DND-41 (cell line): ENCODE measurements at regions not wholly inside any gene's neighbourhood (a gene's known extent, or its start where the extent isn't known, plus 50 kb on each side); places are given as distances from the start of the nearest gene placed in this dataset.

ENCODE experiments used
- EZH2 ChIP-seq: IDR thresholded peaks from 3 replicates; pipeline ENCODE4 v1.6.1; 2012; ENCODE audit warnings: borderline replicate concordance, low read depth, mild to moderate bottlenecking, moderate library complexity, low read length, inconsistent platforms; ENCODE audit not compliant: severe bottlenecking
- TF ChIP-seq, protein P1 (sequence below): IDR thresholded peaks from 2 replicates; pipeline ENCODE4 v1.5.1; 2012; ENCODE audit warnings: borderline replicate concordance, low read length, moderate library complexity, mild to moderate bottlenecking; ENCODE audit not compliant: poor library complexity, severe bottlenecking; ENCODE audit errors: extremely low read depth

DNA sequence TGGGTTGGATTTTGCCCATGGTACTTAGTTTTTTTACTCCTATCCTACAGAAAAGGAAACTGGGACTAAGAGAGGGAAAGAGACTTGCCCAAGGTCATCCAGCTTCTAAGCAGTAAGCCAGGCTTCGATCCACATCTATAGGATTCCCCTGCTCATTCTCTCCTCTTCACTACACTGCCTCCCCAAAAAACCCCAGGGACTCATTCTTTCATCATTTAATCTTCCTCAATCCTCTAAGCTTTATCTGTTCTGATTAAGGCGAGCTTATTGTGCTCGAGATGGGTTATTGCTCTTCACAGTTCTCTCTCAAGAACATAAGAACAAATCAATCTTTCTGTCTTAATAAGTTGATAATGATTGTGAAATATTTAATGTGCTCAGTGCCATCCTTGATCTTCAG lies 511.1 kb upstream of the BRINP1 start:
- TF ChIP-seq, protein P1, sequence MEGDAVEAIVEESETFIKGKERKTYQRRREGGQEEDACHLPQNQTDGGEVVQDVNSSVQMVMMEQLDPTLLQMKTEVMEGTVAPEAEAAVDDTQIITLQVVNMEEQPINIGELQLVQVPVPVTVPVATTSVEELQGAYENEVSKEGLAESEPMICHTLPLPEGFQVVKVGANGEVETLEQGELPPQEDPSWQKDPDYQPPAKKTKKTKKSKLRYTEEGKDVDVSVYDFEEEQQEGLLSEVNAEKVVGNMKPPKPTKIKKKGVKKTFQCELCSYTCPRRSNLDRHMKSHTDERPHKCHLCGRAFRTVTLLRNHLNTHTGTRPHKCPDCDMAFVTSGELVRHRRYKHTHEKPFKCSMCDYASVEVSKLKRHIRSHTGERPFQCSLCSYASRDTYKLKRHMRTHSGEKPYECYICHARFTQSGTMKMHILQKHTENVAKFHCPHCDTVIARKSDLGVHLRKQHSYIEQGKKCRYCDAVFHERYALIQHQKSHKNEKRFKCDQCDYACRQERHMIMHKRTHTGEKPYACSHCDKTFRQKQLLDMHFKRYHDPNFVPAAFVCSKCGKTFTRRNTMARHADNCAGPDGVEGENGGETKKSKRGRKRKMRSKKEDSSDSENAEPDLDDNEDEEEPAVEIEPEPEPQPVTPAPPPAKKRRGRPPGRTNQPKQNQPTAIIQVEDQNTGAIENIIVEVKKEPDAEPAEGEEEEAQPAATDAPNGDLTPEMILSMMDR, result no peak
- TF ChIP-seq EZH2, result no peak
